GM12878 (cell line): ENCODE measurements at regions not wholly inside any gene's neighbourhood (a gene's known extent, or its start where the extent isn't known, plus 50 kb on each side); places are given as distances from the start of the nearest gene placed in this dataset.

ENCODE experiments used
- ATAC-seq: fragments of 200-7000 bp; cut with Tn5 transposase; 3 replicates; pipeline ENCODE4 v1.9.1; 2020; ENCODE audit warnings: mild to moderate bottlenecking, moderate library complexity
- BruUV-seq: library from RNA; stranded (reverse); fragments of 400-500 nt; replicated peaks from 2 replicates; lab custom pipeline; 2021; lab: Mats Ljungman, UMichigan
- CTCF ChIA-PET: fragments of 300-600 bp; sonication (Branson Sonifier 250); formaldehyde crosslinking; extraction: SDS; loops from one replicate; lab custom pipeline; 2021; ENCODE audit warnings: inconsistent platforms; lab: Yijun Ruan, JAX
- POLR2A ChIA-PET: fragments of 350-600 bp; formaldehyde crosslinking; extraction: SDS; loops from one replicate; lab custom pipeline; 2021; ENCODE audit warnings: inconsistent platforms; lab: Charles Lee
- RAD21 ChIA-PET: fragments of 300-600 bp; sonication (Branson Sonifier 250); formaldehyde crosslinking; loops from one replicate; lab custom pipeline; 2023; ENCODE audit warnings: antibody characterized with exemption; ENCODE audit not compliant: unreplicated experiment; lab: Charles Lee
- SMC1A ChIA-PET: fragments of 300-600 bp; sonication (Branson Sonifier 250); formaldehyde crosslinking; loops from one replicate; lab custom pipeline; 2023; ENCODE audit not compliant: unreplicated experiment, uncharacterized antibody; lab: Charles Lee
- DNase-seq: peaks from one replicate; pipeline ENCODE4 v3.0.0-alpha.2; 2011; ENCODE audit warnings: low read depth, low spot score
- FAIRE-seq: peaks from 3 replicates; lab custom pipeline; 2011; peaks lifted over from hg19 to GRCh38; lab: Jason Lieb, UNC
- H2AFZ ChIP-seq: 2 replicates; pipeline ENCODE4 v1.6.0; 2011; ENCODE audit warnings: low read depth, low read length, control low read depth; ENCODE audit not compliant: control insufficient read depth
- H3K27ac ChIP-seq: 2 replicates; pipeline ENCODE4 v1.5.1; 2011; ENCODE audit warnings: control low read depth; ENCODE audit not compliant: control insufficient read depth, insufficient read depth
- H3K27me3 ChIP-seq, 2 experiments: replicated peaks in 1 of 2; 2 replicates each; pipeline versions ENCODE4 v1.6.0 to v1.6.1; 2011; ENCODE audit warnings: low read length in 1 of 2; ENCODE audit not compliant: control insufficient read depth in 2 of 2, insufficient read depth in 2 of 2
- H3K36me3 ChIP-seq, 2 experiments: 2 replicates each; pipeline ENCODE4 v1.5.1; 2011; ENCODE audit warnings: low read length in 1 of 2; ENCODE audit not compliant: control insufficient read depth in 2 of 2, insufficient read depth in 2 of 2
- H3K4me1 ChIP-seq: 2 replicates; pipeline ENCODE4 v1.6.1; 2011; ENCODE audit warnings: mild to moderate bottlenecking, low read length, moderate library complexity, mixed read lengths; ENCODE audit not compliant: control insufficient read depth, insufficient read depth
- H3K4me2 ChIP-seq: 2 replicates; pipeline ENCODE4 v1.6.0; 2011; ENCODE audit warnings: control low read depth; ENCODE audit not compliant: control insufficient read depth, insufficient read depth
- H3K4me3 ChIP-seq: fragments of 200-600 bp; sonication (generic); 2 replicates; pipeline ENCODE4 v1.5.1; 2016
- H3K79me2 ChIP-seq: 2 replicates; pipeline ENCODE4 v1.6.0; 2011; ENCODE audit warnings: low read length; ENCODE audit not compliant: control insufficient read depth, insufficient read depth
- H3K9ac ChIP-seq: 2 replicates; pipeline ENCODE4 v1.8.0; 2011; ENCODE audit warnings: low read length, control low read depth, mixed read lengths; ENCODE audit not compliant: control insufficient read depth, insufficient read depth
- H3K9me3 ChIP-seq: replicated peaks from 3 replicates; pipeline ENCODE4 v1.5.1; 2011; ENCODE audit warnings: mild to moderate bottlenecking, low read length; ENCODE audit not compliant: control insufficient read depth, insufficient read depth
- H4K20me1 ChIP-seq: 2 replicates; pipeline ENCODE4 v1.6.0; 2011; ENCODE audit not compliant: control insufficient read depth, insufficient read depth
- CUX1 ChIP-seq: IDR thresholded peaks from 2 replicates; pipeline ENCODE4 v1.6.1; 2012; ENCODE audit warnings: improper control_type of control experiment, low read depth, low read length; ENCODE audit not compliant: insufficient replicate concordance
- WGBS: methylation state at CpG from one replicate; pipeline ENCODE4 v1.1.6; 2016; ENCODE audit warnings: low lambda C conversion rate; ENCODE audit not compliant: insufficient replicate concordance, insufficient coverage; ENCODE audit errors: missing lambda C conversion rate; 5-methylcytosine and 5-hydroxymethylcytosine counted together
- in situ Hi-C: fragments of 300-500 bp; cut with MboI; formaldehyde crosslinking; loops from 9 replicates; pipeline ENCODE4 v1.14.3; 2018; ENCODE audit warnings: mixed read lengths
- intact Hi-C: fragments of 100-400 bp; cut with micrococcal nuclease; formaldehyde crosslinking; loops from one replicate; pipeline ENCODE4 v1.14.2; 2022; ENCODE audit not compliant: unreplicated experiment
- TF ChIP-seq, protein P1 (sequence below), 3 experiments: IDR thresholded peaks in 2 of 3; conservative IDR thresholded peaks in 1 of 3; 2 replicates each; pipeline ENCODE4 v1.5.1; 2011; ENCODE audit warnings: low read depth in 3 of 3, low read length in 3 of 3, mild to moderate bottlenecking in 3 of 3, control low read depth in 2 of 3, moderate library complexity in 2 of 3, inconsistent platforms in 1 of 3, mixed read lengths in 1 of 3; ENCODE audit not compliant: control insufficient read depth in 2 of 3, insufficient read depth in 1 of 3; ENCODE audit errors: extremely low read depth in 1 of 3

GRCh38 chr6:105644073-105644489 lies 241.2 kb upstream of the PREP start (continued):
- TF ChIP-seq, protein P1, sequence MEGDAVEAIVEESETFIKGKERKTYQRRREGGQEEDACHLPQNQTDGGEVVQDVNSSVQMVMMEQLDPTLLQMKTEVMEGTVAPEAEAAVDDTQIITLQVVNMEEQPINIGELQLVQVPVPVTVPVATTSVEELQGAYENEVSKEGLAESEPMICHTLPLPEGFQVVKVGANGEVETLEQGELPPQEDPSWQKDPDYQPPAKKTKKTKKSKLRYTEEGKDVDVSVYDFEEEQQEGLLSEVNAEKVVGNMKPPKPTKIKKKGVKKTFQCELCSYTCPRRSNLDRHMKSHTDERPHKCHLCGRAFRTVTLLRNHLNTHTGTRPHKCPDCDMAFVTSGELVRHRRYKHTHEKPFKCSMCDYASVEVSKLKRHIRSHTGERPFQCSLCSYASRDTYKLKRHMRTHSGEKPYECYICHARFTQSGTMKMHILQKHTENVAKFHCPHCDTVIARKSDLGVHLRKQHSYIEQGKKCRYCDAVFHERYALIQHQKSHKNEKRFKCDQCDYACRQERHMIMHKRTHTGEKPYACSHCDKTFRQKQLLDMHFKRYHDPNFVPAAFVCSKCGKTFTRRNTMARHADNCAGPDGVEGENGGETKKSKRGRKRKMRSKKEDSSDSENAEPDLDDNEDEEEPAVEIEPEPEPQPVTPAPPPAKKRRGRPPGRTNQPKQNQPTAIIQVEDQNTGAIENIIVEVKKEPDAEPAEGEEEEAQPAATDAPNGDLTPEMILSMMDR (IDR thresholded peaks at IDR 0.05 in 2 of 3, conservative IDR thresholded peaks at IDR 0.05 in 1 of 3; ENCODE audit: control insufficient read depth in 2 of 3, extremely low read depth in 1 of 3, insufficient read depth in 1 of 3, low read depth in 3 of 3, low read length in 3 of 3), result peak in 2 of 3 experiments; percentile 12 to 28; a peak in 1 of 6 replicates

DNA sequence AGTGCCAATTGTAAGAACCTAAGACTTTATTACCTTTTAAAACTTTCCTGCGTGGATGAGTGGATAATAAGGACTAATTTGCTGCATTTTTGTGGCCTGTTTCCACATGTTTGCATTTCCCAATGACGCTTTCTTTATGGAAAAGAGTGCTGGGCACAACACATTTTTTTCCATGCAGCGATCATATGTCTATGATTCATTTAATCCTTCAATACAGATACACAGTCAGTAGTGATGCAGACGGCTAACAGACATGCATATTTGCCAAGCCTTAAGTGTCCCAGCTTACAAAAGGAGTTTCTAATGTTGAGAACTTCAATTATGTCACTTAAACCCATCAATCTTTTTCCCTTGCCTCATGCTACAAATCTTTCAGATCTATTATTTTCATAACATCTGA lies 239.8 kb upstream of the PREP start:
- ChIA-PET SMC1A (interaction anchor here (0.6 to 11.2 kb wide), 12 partner anchors 9 to 896 kb away, joined by 3 to 115 read pairs (median 6); no protein-coding TSS in a partner anchor), POLR2A (interaction anchor here (2.3 to 2.4 kb wide), 2 partner anchors 41 to 150 kb away, joined by 6 to 8 read pairs; no protein-coding TSS in a partner anchor), RAD21 (interaction anchor here (0.9 to 6.7 kb wide), 5 partner anchors 40 to 441 kb away, joined by 3 to 58 read pairs (median 4); no protein-coding TSS in a partner anchor), CTCF (interaction anchor here (1.0 to 2.0 kb wide), 3 partner anchors 30 to 211 kb away, joined by 5 to 6 read pairs (median 5); no protein-coding TSS in a partner anchor)
- Histone ChIP-seq H3K27me3 (no peaks in the 10 kb centered on the region; a peak in 1 of 4 replicates), H3K9me3 (peaks cover 3% of the 10 kb centered on the region), H3K79me2 (no peaks in the 10 kb centered on the region), H4K20me1 (no peaks in the 10 kb centered on the region), H3K9ac (no peak overlapping the region), H3K4me1 (peaks cover 37% of the 10 kb centered on the region), H3K36me3 (no peaks in the 10 kb centered on the region), H3K4me3 (no peak overlapping the region), H3K27ac (no peak overlapping the region), H3K4me2 (no peak overlapping the region), H2AFZ (no peak overlapping the region)
- ATAC-seq (no peak), DNase-seq (no peak), FAIRE-seq (no peak)
- TF ChIP-seq CUX1, result no peak
- BruUV-seq, result no TSS peak
- 96% methylated on average over 4 of the region's 4 CpGs for WGBS
- in situ Hi-C loops (no loop called here), intact Hi-C loops (no loop called here)
